ENCODE measurements at regions not wholly inside any gene's neighbourhood (a gene's known extent, or its start where the extent isn't known, plus 50 kb on each side); places are given as distances from the start of the nearest gene placed in this dataset.

DNA sequence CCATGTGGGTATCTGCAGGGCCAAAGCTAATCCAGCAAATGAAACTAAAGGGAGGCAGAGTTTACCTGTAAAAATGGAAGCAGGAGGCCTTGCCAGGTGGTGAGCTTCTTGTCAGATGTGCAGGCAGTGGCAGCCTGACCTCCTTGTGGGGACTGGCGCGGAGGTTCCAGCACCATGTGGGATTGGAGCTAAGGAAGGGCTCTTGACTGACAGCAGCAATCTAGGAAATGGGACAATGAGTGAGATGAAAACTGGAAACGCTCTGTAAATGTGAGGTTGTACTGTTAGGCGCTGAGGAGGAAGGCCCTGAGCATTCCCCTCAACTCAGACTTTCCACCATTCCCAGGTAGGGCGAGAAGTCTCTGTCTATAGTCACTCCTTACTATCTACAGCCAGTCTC, 81.8 kb upstream of the ARMC2 start:
- TF ChIP-seq, protein P1, sequence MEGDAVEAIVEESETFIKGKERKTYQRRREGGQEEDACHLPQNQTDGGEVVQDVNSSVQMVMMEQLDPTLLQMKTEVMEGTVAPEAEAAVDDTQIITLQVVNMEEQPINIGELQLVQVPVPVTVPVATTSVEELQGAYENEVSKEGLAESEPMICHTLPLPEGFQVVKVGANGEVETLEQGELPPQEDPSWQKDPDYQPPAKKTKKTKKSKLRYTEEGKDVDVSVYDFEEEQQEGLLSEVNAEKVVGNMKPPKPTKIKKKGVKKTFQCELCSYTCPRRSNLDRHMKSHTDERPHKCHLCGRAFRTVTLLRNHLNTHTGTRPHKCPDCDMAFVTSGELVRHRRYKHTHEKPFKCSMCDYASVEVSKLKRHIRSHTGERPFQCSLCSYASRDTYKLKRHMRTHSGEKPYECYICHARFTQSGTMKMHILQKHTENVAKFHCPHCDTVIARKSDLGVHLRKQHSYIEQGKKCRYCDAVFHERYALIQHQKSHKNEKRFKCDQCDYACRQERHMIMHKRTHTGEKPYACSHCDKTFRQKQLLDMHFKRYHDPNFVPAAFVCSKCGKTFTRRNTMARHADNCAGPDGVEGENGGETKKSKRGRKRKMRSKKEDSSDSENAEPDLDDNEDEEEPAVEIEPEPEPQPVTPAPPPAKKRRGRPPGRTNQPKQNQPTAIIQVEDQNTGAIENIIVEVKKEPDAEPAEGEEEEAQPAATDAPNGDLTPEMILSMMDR (IDR thresholded peaks at IDR 0.05), result no peak
- TF ChIP-seq POLR2A (IDR thresholded peaks at IDR 0.05), result no peak

Data from thyroid gland (tissue), 4 donors.